GM12872 (cell line): ENCODE measurements at regions not wholly inside any gene's neighbourhood (a gene's known extent, or its start where the extent isn't known, plus 50 kb on each side); places are given as distances from the start of the nearest gene placed in this dataset.

ENCODE experiments used
- TF ChIP-seq, protein P1 (sequence below): IDR thresholded peaks from 3 replicates; pipeline ENCODE4 v1.5.1; 2011; ENCODE audit warnings: low read depth, mild to moderate bottlenecking, low read length, moderate library complexity; ENCODE audit not compliant: insufficient read depth

DNA sequence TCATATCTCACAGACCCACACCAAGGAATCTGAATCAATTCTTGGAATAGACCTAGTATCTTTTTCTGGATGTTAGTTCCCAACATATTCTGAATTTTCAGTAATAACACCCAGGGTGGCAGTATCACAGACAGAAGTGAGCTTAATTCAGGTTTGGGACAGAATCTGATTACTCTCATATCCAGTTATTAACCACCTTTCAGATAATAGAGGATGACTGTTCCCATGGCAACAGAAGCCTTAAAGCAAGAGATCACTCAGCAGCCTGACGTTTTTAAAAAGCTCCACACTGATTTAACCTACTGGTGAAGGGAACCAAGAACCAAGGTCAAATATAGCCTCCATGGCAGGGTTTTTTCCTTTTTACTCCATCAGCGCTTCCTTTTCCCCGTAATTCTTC, 68.4 kb downstream of the ACTBL2 start:
- TF ChIP-seq, protein P1, sequence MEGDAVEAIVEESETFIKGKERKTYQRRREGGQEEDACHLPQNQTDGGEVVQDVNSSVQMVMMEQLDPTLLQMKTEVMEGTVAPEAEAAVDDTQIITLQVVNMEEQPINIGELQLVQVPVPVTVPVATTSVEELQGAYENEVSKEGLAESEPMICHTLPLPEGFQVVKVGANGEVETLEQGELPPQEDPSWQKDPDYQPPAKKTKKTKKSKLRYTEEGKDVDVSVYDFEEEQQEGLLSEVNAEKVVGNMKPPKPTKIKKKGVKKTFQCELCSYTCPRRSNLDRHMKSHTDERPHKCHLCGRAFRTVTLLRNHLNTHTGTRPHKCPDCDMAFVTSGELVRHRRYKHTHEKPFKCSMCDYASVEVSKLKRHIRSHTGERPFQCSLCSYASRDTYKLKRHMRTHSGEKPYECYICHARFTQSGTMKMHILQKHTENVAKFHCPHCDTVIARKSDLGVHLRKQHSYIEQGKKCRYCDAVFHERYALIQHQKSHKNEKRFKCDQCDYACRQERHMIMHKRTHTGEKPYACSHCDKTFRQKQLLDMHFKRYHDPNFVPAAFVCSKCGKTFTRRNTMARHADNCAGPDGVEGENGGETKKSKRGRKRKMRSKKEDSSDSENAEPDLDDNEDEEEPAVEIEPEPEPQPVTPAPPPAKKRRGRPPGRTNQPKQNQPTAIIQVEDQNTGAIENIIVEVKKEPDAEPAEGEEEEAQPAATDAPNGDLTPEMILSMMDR, result no peak

GRCh38 chr5:57413145-57413544, 69.5 kb downstream of the ACTBL2 start:
- TF ChIP-seq, protein P1, result no peak

- TF ChIP-seq, protein P1, result no peak
Measured at GRCh38 chr5:57412680-57413079, 69.9 kb downstream of the ACTBL2 start.

DNA sequence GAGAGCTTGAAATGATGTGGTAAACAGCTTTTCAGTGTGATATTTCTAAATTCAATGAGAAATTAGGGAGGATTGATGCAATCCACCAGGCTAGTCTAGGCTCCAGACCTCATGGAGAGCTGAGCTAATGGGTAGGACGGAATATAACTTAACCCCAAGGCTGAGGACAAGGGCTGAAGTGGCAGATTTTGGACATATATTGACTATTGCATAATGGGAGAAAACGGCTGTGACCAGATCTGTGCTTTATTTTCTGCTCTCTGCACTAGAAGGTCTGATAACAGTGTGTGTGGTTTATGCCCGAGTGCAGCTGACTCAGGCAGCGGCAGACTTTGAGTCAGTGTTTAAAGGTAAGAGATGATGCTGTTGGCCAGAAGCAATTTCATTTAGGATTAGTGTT, 70.6 kb downstream of the ACTBL2 start:
- TF ChIP-seq, protein P1, result no peak

GRCh38 chr5:57410374-57411320, 72.0 kb downstream of the ACTBL2 start:
- TF ChIP-seq, protein P1, result no peak

DNA sequence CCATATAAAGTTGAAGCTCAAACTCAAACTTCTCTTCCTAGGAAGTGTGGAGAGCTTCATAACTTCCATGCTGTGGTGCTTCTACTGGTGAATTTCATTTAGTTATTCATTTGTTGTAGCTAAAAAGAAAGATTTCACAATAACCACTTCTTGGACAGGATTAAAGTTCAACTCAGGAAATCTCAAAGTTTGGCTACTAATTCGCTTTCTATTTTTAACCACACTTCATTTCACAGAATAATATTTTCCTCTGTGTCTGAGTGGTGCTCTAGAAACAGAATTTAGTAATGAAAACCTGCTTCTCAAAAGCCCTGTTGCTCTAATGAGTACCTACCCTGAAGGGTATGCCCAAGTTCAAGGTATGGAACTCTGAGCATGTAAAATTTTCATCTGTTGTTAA, 73.9 kb downstream of the ACTBL2 start:
- TF ChIP-seq, protein P1, result no peak

GRCh38 chr5:57408285-57408684, 74.3 kb downstream of the ACTBL2 start:
- TF ChIP-seq, protein P1, result no peak
